ENCODE measurements at regions not wholly inside any gene's neighbourhood (a gene's known extent, or its start where the extent isn't known, plus 50 kb on each side); places are given as distances from the start of the nearest gene placed in this dataset.
"Not testable (repeated sequence)": the region's sequence is repeated elsewhere in the genome, so short reads cannot be mapped to it uniquely, and the experiment has no call there.

DNA sequence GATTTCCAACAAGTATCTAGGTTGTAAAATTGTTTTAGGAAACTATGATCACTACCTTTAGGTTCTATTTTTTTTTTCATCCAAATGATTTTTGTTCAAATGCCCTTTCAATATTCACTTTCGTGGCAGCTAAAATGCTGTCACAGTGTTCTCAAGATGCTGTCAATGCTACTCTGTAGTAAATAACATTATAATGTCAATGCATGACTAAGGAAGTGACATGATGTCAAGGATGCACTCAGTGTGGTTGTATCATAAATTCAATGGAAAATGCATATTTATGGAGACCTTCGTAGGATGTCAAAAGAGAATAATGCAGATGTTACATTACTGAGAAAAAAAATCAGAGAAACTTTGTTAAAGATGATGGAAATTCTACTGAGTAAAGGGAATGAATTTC lies 673.8 kb downstream of the ANKRD7 start:
- Mint-ChIP-seq H3K27me3 (no peaks in the 10 kb centered on the region), H3K9me3 (peaks cover 3% of the 10 kb centered on the region), H3K4me3 (no peak overlapping the region), H3K4me1 (no peaks in the 10 kb centered on the region), H3K27ac (no peak overlapping the region), H3K36me3 (no peaks in the 10 kb centered on the region)
- ATAC-seq = no peak

DNA sequence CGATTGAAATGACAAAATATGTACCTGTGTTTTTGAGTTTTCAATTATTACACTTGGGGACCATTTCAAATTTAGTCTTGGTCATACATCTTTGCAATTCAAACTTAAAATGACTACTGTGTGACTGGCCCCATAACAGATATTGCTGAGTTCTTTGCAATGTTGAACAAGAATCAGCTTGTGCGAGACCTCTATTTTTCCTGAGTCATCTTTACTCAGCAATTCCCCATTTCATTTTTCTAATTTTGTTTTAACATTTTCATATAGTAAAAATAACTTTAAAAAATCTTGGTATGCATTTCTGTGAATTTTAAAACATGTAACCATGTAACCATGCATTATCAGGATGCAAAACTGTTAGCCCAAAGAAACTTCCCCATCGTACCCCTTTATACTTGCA lies 678.1 kb downstream of the ANKRD7 start:
- Mint-ChIP-seq H3K4me3 (no peak overlapping the region), H3K27me3 (no peaks in the 10 kb centered on the region), H3K9me3 (peaks cover 3% of the 10 kb centered on the region), H3K27ac (no peak overlapping the region), H3K4me1 (no peaks in the 10 kb centered on the region), H3K36me3 (no peaks in the 10 kb centered on the region)
- no peak for ATAC-seq

GRCh38 chr7:118907911-118908527 lies 683.5 kb downstream of the ANKRD7 start:
- Mint-ChIP-seq H3K9me3 (no peaks in the 10 kb centered on the region), H3K27ac (no peak overlapping the region), H3K27me3 (no peaks in the 10 kb centered on the region), H3K4me3 (no peak overlapping the region), H3K4me1 (no peaks in the 10 kb centered on the region), H3K36me3 (no peaks in the 10 kb centered on the region)
- no peak for ATAC-seq

DNA sequence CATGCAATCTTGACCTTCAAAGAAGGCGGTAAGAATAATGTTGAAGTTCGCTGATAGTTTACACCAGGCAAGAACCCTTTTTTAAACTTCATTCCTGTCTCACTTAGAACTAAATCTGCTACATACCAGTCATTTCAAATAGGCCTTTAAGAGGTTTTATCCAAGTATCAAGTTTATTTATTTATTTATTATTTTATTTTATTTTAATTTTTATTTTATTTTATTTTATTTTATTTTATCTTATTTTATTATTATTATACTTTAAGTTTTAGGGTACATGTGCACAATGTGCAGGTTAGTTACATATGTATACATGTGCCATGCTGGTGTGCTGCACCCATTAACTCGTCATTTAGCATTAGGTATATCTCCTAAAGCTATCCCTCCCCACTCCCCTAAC lies 691.6 kb downstream of the ANKRD7 start:
- H3K4me3 Mint-ChIP-seq, H3K36me3 Mint-ChIP-seq, H3K27ac Mint-ChIP-seq, H3K4me1 Mint-ChIP-seq, H3K27me3 Mint-ChIP-seq, H3K9me3 Mint-ChIP-seq, ATAC-seq: not testable (repeated sequence)

- no peak for ATAC-seq
- Mint-ChIP-seq H3K4me1 (no peaks in the 10 kb centered on the region), H3K36me3 (no peaks in the 10 kb centered on the region), H3K4me3 (no peak overlapping the region), H3K9me3 (peaks cover 4% of the 10 kb centered on the region), H3K27me3 (no peaks in the 10 kb centered on the region), H3K27ac (no peak overlapping the region)
Measured at GRCh38 chr7:118918556-118918955, 694.1 kb downstream of the ANKRD7 start.

DNA sequence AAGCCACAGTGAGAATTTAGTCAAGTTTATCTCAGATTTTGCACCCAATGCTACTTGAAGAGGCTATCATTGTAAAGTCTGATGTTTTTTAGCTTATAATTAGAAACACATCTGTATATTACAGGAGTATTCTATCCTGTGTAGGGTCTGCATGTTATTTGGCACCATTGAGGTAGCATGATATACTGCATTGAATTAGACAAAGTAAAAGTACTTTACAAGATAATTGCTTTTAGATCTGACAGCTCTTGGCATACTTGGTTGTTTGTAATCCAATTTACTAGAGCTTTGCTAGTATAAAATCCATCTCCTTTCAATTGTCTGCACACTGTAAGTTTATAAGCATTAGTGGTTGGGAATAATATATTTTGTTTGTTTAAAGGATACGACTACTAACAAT lies 714.3 kb downstream of the ANKRD7 start:
- no peak overlapping the region for H3K4me3 Mint-ChIP-seq
- no peak for ATAC-seq
- no peak overlapping the region for H3K27ac Mint-ChIP-seq
- no peaks in the 10 kb centered on the region for H3K9me3 Mint-ChIP-seq
- no peaks in the 10 kb centered on the region for H3K27me3 Mint-ChIP-seq
- H3K36me3 Mint-ChIP-seq = no peaks in the 10 kb centered on the region
- H3K4me1 Mint-ChIP-seq = no peaks in the 10 kb centered on the region

- Mint-ChIP-seq H3K27me3 (no peaks in the 10 kb centered on the region), H3K36me3 (no peaks in the 10 kb centered on the region), H3K4me1 (no peaks in the 10 kb centered on the region), H3K27ac (no peak overlapping the region), H3K4me3 (no peak overlapping the region), H3K9me3 (no peaks in the 10 kb centered on the region)
- no peak for ATAC-seq
Measured at GRCh38 chr7:118944271-118944670, 719.8 kb downstream of the ANKRD7 start.

DNA sequence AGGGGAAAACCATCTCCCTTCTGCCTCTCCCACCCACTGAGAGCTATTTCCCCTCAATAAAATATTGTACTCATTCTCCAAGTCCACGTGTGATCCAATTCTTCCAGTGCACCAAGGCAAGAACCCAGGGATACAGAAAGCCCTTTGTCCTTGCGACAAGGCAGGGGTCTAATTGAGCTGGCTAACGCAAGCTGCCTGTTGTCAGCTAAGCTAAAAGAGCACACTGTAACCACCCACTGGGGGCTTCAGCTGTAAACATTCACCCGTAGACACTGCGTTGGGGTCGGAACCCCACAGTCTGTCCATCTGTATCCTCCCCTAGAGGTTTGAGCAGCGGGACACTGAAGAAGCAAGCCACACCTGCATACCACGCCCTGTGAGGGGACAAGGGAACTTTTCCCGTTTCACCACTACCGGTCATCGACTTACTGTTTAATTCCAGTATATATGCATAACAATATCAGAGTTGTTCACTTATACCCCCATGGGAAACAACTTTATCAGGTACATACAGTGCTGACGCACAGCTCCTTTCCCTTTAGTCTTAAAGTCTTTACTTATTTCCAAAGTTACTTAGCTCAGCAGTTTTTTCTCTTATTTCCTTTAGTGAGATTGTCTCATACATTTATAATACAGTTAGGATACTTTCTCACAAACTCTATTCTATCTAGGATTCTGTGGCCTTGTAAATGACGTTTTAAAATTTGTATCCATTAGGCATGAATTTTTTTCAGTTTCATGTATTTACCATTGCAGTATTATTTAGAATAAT lies 721.6 kb downstream of the ANKRD7 start:
- ATAC-seq = no peak
- Mint-ChIP-seq H3K9me3 (no peaks in the 10 kb centered on the region), H3K36me3 (no peaks in the 10 kb centered on the region), H3K4me3 (no peak overlapping the region), H3K27ac (no peak overlapping the region), H3K4me1 (no peaks in the 10 kb centered on the region), H3K27me3 (no peaks in the 10 kb centered on the region)

- H3K9me3 Mint-ChIP-seq = peaks cover 5% of the 10 kb centered on the region
- H3K36me3 Mint-ChIP-seq = no peaks in the 10 kb centered on the region
- no peak overlapping the region for H3K4me3 Mint-ChIP-seq
- no peak for ATAC-seq
- no peaks in the 10 kb centered on the region for H3K27me3 Mint-ChIP-seq
- H3K27ac Mint-ChIP-seq = no peak overlapping the region
- H3K4me1 Mint-ChIP-seq = no peaks in the 10 kb centered on the region
Measured at GRCh38 chr7:118948508-118948907, 724.0 kb downstream of the ANKRD7 start.

- H3K27me3 Mint-ChIP-seq = no peaks in the 10 kb centered on the region
- ATAC-seq = no peak
- H3K36me3 Mint-ChIP-seq = no peaks in the 10 kb centered on the region
- no peak overlapping the region for H3K4me3 Mint-ChIP-seq
- H3K4me1 Mint-ChIP-seq = no peaks in the 10 kb centered on the region
- H3K27ac Mint-ChIP-seq = no peak overlapping the region
- H3K9me3 Mint-ChIP-seq = peaks cover 5% of the 10 kb centered on the region
Measured at GRCh38 chr7:118949031-118949430, 724.5 kb downstream of the ANKRD7 start.

- H3K27me3 Mint-ChIP-seq, H3K9me3 Mint-ChIP-seq, ATAC-seq, H3K36me3 Mint-ChIP-seq, H3K4me3 Mint-ChIP-seq, H3K27ac Mint-ChIP-seq, H3K4me1 Mint-ChIP-seq: not testable (repeated sequence)
Measured at GRCh38 chr7:118956285-118956684, 731.8 kb downstream of the ANKRD7 start.

DNA sequence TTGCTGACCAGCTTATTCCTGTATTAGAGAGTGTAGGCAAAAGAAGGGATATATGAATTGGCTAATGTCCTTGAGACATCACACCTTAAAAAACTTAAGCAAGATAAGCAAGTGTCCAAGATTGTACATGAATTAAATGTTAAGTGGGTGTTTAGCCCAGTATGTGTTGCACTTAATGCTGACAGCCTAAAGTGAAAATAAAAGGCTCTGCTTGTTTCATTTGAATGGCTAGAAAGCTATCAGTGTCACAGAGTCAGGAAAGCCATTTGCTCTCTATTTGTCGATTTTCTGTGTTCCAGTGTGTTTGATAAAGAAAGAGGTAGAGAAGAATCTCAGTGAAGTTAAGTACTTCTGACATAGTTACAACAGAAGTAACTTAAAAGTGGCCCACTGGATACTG lies 744.9 kb downstream of the ANKRD7 start:
- H3K27me3 Mint-ChIP-seq = no peaks in the 10 kb centered on the region
- no peak overlapping the region for H3K4me3 Mint-ChIP-seq
- H3K4me1 Mint-ChIP-seq = no peaks in the 10 kb centered on the region
- H3K36me3 Mint-ChIP-seq = no peaks in the 10 kb centered on the region
- no peak for ATAC-seq
- no peak overlapping the region for H3K27ac Mint-ChIP-seq
- peaks cover 7% of the 10 kb centered on the region for H3K9me3 Mint-ChIP-seq

- Mint-ChIP-seq H3K27ac (no peak overlapping the region), H3K4me3 (no peak overlapping the region), H3K4me1 (no peaks in the 10 kb centered on the region), H3K9me3 (peaks cover 7% of the 10 kb centered on the region), H3K36me3 (no peaks in the 10 kb centered on the region), H3K27me3 (no peaks in the 10 kb centered on the region)
- no peak for ATAC-seq
Measured at GRCh38 chr7:118971706-118972105, 747.2 kb downstream of the ANKRD7 start.

- H3K27me3 Mint-ChIP-seq = no peaks in the 10 kb centered on the region
- H3K9me3 Mint-ChIP-seq = peaks cover 3% of the 10 kb centered on the region
- no peaks in the 10 kb centered on the region for H3K36me3 Mint-ChIP-seq
- ATAC-seq = no peak
- no peak overlapping the region for H3K4me3 Mint-ChIP-seq
- H3K4me1 Mint-ChIP-seq = no peaks in the 10 kb centered on the region
- H3K27ac Mint-ChIP-seq = no peak overlapping the region
Measured at GRCh38 chr7:118974836-118975235, 750.3 kb downstream of the ANKRD7 start.

DNA sequence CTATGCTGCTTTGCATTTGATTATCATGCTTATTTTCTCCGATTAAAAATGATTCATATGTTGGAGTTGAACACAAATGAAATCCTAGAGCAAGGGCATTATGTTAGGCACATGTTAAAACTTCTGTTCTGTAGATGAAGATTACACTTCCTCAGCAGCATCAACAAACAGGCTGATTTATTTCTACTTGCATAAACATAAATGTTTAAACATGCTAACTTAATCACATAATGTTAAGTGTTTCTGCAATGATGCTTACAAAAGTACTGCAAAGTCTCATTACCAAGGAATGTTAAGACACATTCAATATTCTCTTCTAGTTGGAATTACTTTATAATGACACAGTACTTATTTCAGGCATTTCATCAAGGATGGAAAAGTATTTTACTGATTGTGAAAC lies 770.8 kb downstream of the ANKRD7 start:
- Mint-ChIP-seq H3K27ac (no peak overlapping the region), H3K36me3 (no peaks in the 10 kb centered on the region), H3K4me1 (no peaks in the 10 kb centered on the region), H3K4me3 (no peak overlapping the region), H3K27me3 (no peaks in the 10 kb centered on the region), H3K9me3 (no peaks in the 10 kb centered on the region)
- ATAC-seq = no peak

- no peak overlapping the region for H3K27ac Mint-ChIP-seq
- no peak overlapping the region for H3K4me3 Mint-ChIP-seq
- ATAC-seq = no peak
- no peaks in the 10 kb centered on the region for H3K4me1 Mint-ChIP-seq
- no peaks in the 10 kb centered on the region for H3K27me3 Mint-ChIP-seq
- peaks cover 3% of the 10 kb centered on the region for H3K9me3 Mint-ChIP-seq
- no peaks in the 10 kb centered on the region for H3K36me3 Mint-ChIP-seq
Measured at GRCh38 chr7:119007236-119007635, 782.7 kb downstream of the ANKRD7 start.

Measured in stimulated activated memory B cell treated with anti-CD40 and anti-IgM and Interleukin-4, amounts not matched to agents 10 μg/mL and 1 μg/mL and 100 μg/mL, for 72 hours (primary cell).